ENCODE measurements at regions not wholly inside any gene's neighbourhood (a gene's known extent, or its start where the extent isn't known, plus 50 kb on each side); places are given as distances from the start of the nearest gene placed in this dataset.
A peak's percentile ranks its signal among the peaks of the same experiment; 100 is the strongest.

- H3K27me3 ChIP-seq: no peaks in the 10 kb centered on the region
- intact Hi-C loops (cut with DNase I): no loop called here
- TF ChIP-seq POLR2AphosphoS5 (IDR thresholded peaks at IDR 0.05; ENCODE audit: insufficient read depth in 1 of 2, low read depth in 1 of 2) (no peak), POLR2A (IDR thresholded peaks at IDR 0.05) (no peak), CTCF (IDR thresholded peaks at IDR 0.05) (no peak)
- peak in 1 of 2 donors; percentile 61 for DNase-seq (ENCODE audit: extremely low spot score in 2 of 2)
- no peaks in the 10 kb centered on the region for H3K9me3 ChIP-seq
- no peaks in the 10 kb centered on the region for H3K36me3 ChIP-seq
- H3K4me3 ChIP-seq: no peak overlapping the region
- H3K4me1 ChIP-seq: no peaks in the 10 kb centered on the region
- no peak overlapping the region for H3K27ac ChIP-seq
These were observed 150.3 kb upstream of the TSHZ3 start for GRCh38 chr19:31499281-31500196.

DNA sequence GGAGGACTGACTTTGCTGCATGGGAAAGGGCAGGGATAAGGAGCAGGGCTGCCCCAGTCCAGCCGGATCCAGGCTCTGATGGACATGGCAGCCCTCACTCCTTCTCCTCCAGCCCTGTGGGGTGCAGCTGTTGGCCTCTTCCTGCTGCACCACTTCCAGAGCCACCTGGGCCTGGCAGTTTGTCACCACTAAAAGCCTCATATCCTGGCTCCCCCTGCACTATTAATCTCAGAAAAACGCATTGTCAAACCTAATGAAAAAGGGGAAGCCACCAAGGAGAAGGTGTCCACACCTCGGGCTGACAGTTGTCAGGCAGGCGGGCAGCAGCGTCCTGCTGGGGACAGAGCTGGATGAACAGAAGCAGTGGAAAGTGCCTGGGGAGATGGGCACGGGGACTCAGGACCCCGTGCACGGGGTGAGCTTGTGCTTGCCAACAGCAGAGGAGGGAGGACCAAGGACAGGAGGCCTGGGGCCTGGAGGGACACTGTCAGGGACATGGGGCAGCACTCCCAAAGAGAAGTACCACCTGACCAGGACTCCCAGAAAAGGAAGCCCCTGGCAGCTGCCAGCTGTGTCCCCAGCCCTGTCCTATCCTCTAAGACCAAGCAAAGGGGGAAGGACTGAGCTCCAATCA is 151.1 kb upstream of the TSHZ3 start:
- H3K4me1 ChIP-seq: no peaks in the 10 kb centered on the region
- H3K27me3 ChIP-seq: no peaks in the 10 kb centered on the region
- no peaks in the 10 kb centered on the region for H3K9me3 ChIP-seq
- no peak overlapping the region for H3K27ac ChIP-seq
- peak; percentile 69 to 79 for DNase-seq (ENCODE audit: extremely low spot score in 2 of 2)
- H3K36me3 ChIP-seq: no peaks in the 10 kb centered on the region
- no peak for TF ChIP-seq CTCF (IDR thresholded peaks at IDR 0.05)
- TF ChIP-seq POLR2AphosphoS5 (IDR thresholded peaks at IDR 0.05; ENCODE audit: insufficient read depth in 1 of 2, low read depth in 1 of 2): no peak
- no peak for TF ChIP-seq POLR2A (IDR thresholded peaks at IDR 0.05)
- intact Hi-C loops (cut with DNase I): no loop called here
- H3K4me3 ChIP-seq: no peak overlapping the region

DNA sequence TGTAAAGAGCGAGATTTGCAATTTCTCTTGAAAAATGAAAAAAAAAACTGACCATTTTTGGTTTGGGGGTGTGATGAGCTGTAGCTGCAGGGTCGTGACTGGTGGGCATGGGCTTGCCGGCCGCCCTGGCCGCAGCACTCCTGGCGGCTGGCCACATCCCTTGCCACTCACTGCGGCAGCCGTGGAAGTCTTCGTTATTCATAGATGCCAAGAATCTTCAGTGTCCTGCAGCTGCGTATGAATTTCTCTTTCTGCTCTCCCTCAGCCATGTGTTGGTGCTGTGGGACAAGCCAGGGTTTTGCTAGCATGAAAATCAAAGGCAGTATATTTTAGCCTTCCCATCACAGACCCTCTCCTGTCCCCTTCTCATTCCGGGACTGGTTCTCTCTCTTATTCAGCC is 151.7 kb upstream of the TSHZ3 start:
- peak in 1 of 2 donors; percentile 27 for DNase-seq (ENCODE audit: extremely low spot score in 2 of 2)
- H3K36me3 ChIP-seq: no peaks in the 10 kb centered on the region
- H3K9me3 ChIP-seq: no peaks in the 10 kb centered on the region
- TF ChIP-seq POLR2AphosphoS5 (IDR thresholded peaks at IDR 0.05; ENCODE audit: insufficient read depth in 1 of 2, low read depth in 1 of 2) (no peak), CTCF (IDR thresholded peaks at IDR 0.05) (no peak), POLR2A (IDR thresholded peaks at IDR 0.05) (no peak)
- H3K27ac ChIP-seq: no peak overlapping the region
- H3K4me3 ChIP-seq: no peak overlapping the region
- H3K4me1 ChIP-seq: no peaks in the 10 kb centered on the region
- intact Hi-C loops (cut with DNase I): no loop called here
- H3K27me3 ChIP-seq: no peaks in the 10 kb centered on the region

GRCh38 chr19:31501427-31502195 is 152.4 kb upstream of the TSHZ3 start:
- peak; percentile 27 to 70 for DNase-seq (ENCODE audit: extremely low spot score in 2 of 2)
- no peaks in the 10 kb centered on the region for H3K9me3 ChIP-seq

More at GRCh38 chr19:31501427-31502195, 152.4 kb upstream of the TSHZ3 start:
- Histone ChIP-seq H3K27ac (no peak overlapping the region), H3K4me3 (no peak overlapping the region), H3K27me3 (no peaks in the 10 kb centered on the region), H3K4me1 (no peaks in the 10 kb centered on the region), H3K36me3 (no peaks in the 10 kb centered on the region)
- intact Hi-C loops (cut with DNase I): no loop called here
- TF ChIP-seq CTCF (IDR thresholded peaks at IDR 0.05) (no peak), POLR2AphosphoS5 (IDR thresholded peaks at IDR 0.05; ENCODE audit: insufficient read depth in 1 of 2, low read depth in 1 of 2) (no peak), POLR2A (IDR thresholded peaks at IDR 0.05) (no peak)
